HFFc6 (cell line): ENCODE measurements at regions not wholly inside any gene's neighbourhood (a gene's known extent, or its start where the extent isn't known, plus 50 kb on each side); places are given as distances from the start of the nearest gene placed in this dataset.

Experiments used
- DNase-seq: peaks from one replicate; pipeline ENCODE4 v3.0.0-alpha.2; 2018
- H3K27ac Mint-ChIP-seq: 2 replicates; pipeline ENCODE4 v1.8.0; 2020; ENCODE audit warnings: mild to moderate bottlenecking, mixed read lengths
- H3K27me3 Mint-ChIP-seq: 2 replicates; pipeline ENCODE4 v1.8.0; 2021; ENCODE audit warnings: mild to moderate bottlenecking, moderate library complexity, mixed read lengths; ENCODE audit not compliant: insufficient read depth
- H3K36me3 Mint-ChIP-seq: 2 replicates; pipeline ENCODE4 v1.8.0; 2021; ENCODE audit warnings: low read depth, mixed read lengths
- H3K4me1 Mint-ChIP-seq: 2 replicates; pipeline ENCODE4 v1.8.0; 2020; ENCODE audit warnings: low read depth, mixed read lengths
- H3K4me3 Mint-ChIP-seq: 2 replicates; pipeline ENCODE4 v1.8.0; 2020; ENCODE audit warnings: mild to moderate bottlenecking, moderate library complexity, mixed read lengths
- H3K9me3 Mint-ChIP-seq: 2 replicates; pipeline ENCODE4 v1.8.0; 2020; ENCODE audit warnings: mild to moderate bottlenecking, mixed read lengths
- TF ChIP-seq, protein P1 (sequence below): fragments of 200-600 bp; sonication (generic); IDR thresholded peaks from 2 replicates; pipeline ENCODE4 v1.5.0; 2021; ENCODE audit warnings: antibody characterized with exemption, mild to moderate bottlenecking

DNA sequence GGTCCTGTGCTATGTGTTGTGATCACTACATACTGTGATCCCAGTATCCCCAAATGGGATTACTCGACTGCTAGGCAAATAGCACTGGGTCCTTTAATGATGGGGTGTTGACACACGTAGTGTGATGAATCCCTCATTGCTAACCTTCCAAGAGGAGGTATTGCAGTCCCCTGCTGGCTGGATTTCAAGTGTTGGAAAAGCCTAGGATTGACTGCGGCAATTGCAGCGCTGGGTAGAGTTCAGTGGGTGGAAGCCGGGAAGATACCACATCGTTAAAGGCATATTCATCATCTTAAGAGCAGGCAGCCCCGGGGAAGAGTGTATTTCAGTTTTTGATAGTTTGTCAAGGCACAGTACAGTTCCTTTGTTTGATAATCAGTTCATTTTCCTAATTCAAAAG, 159.9 kb downstream of the TRIML1 start:
- Mint-ChIP-seq H3K27me3 (peaks cover 2% of the 10 kb centered on the region; the same call in 1 of the 2 replicates), H3K9me3 (peaks cover 28% of the 10 kb centered on the region; the same call in 1 of the 2 replicates), H3K36me3 (no peaks in the 10 kb centered on the region; the same call in 1 of the 2 replicates), H3K27ac (no peak overlapping the region; the same call in 1 of the 2 replicates), H3K4me1 (peaks cover 11% of the 10 kb centered on the region; the same call in 1 of the 2 replicates), H3K4me3 (no peak overlapping the region)
- DNase-seq = no peak
- TF ChIP-seq, protein P1, sequence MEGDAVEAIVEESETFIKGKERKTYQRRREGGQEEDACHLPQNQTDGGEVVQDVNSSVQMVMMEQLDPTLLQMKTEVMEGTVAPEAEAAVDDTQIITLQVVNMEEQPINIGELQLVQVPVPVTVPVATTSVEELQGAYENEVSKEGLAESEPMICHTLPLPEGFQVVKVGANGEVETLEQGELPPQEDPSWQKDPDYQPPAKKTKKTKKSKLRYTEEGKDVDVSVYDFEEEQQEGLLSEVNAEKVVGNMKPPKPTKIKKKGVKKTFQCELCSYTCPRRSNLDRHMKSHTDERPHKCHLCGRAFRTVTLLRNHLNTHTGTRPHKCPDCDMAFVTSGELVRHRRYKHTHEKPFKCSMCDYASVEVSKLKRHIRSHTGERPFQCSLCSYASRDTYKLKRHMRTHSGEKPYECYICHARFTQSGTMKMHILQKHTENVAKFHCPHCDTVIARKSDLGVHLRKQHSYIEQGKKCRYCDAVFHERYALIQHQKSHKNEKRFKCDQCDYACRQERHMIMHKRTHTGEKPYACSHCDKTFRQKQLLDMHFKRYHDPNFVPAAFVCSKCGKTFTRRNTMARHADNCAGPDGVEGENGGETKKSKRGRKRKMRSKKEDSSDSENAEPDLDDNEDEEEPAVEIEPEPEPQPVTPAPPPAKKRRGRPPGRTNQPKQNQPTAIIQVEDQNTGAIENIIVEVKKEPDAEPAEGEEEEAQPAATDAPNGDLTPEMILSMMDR = no peak

DNA sequence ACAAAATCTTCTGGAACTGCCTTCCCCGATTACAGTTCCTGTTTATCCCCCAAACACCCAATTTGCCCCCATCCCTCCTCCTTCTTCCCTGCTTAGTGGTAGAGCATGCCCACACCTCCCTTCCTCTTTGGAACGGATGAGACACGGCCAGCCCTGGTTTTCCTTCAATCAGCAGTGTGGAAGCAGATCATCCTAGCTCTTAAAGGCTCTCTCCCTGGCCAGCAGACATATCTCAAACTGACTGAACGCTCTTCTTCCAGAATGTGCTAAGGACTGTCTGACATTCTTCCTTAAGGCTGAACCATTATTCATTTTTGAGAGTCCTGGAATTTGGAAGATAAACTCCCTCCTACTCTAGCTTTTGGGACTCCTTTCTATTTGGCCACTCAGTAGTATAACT, 161.1 kb downstream of the TRIML1 start:
- Mint-ChIP-seq H3K9me3 (peaks cover 28% of the 10 kb centered on the region; the same call in 1 of the 2 replicates), H3K4me1 (peaks cover 11% of the 10 kb centered on the region; the same call in 1 of the 2 replicates), H3K4me3 (no peak overlapping the region), H3K36me3 (no peaks in the 10 kb centered on the region; the same call in 1 of the 2 replicates), H3K27me3 (peaks cover 2% of the 10 kb centered on the region; the same call in 1 of the 2 replicates), H3K27ac (no peak overlapping the region)
- TF ChIP-seq, protein P1 = no peak
- no peak for DNase-seq

DNA sequence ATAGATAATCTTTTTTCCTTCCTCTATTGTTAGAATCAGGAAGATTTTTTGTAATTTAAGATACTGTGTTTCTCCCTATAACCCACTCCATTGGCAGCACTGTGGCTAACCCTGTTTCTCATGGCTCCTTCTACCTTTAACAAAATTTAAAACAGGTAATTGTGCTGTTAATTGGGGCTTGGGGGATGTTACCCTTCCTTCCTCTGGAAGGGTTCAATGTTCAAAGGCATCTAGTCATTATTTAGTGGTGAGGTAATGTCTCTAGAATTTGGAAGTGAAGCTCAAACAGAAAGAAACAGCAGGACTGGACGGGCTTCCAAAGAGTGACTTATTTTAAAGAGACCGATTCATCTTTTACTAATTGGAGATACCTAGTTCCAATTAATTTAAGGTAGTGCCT, 166.4 kb downstream of the TRIML1 start:
- no peaks in the 10 kb centered on the region for H3K4me1 Mint-ChIP-seq
- no peak overlapping the region for H3K27ac Mint-ChIP-seq
- no peak for DNase-seq
- TF ChIP-seq, protein P1 = no peak
- no peaks in the 10 kb centered on the region for H3K36me3 Mint-ChIP-seq
- no peak overlapping the region for H3K4me3 Mint-ChIP-seq
- H3K27me3 Mint-ChIP-seq = no peaks in the 10 kb centered on the region
- H3K9me3 Mint-ChIP-seq = peaks cover 21% of the 10 kb centered on the region; the same call in 1 of the 2 replicates

DNA sequence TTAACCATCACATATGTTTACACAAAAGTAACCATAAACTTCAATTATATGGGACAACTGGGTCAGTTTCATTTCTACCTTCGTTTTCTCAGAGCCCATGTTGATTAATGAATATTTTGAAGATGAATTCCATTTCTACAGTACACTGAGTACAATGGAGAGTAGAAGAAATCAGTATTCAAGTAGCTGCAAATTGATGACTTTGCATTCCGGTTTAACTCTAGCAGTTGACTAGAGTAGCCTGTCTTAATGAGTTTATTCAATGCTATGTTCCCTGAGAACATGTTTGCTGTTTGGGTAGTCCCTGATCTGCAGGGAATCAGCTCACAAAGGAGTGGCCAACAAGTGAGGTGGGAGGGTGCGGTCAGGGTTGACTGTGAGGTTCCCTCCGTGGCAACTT, 168.3 kb downstream of the TRIML1 start:
- TF ChIP-seq, protein P1 = no peak
- no peaks in the 10 kb centered on the region for H3K4me1 Mint-ChIP-seq
- H3K36me3 Mint-ChIP-seq = no peaks in the 10 kb centered on the region
- H3K27me3 Mint-ChIP-seq = no peaks in the 10 kb centered on the region
- H3K27ac Mint-ChIP-seq = no peak overlapping the region
- no peak for DNase-seq
- peaks cover 5% of the 10 kb centered on the region; the same call in 1 of the 2 replicates for H3K9me3 Mint-ChIP-seq
- H3K4me3 Mint-ChIP-seq = no peak overlapping the region

DNA sequence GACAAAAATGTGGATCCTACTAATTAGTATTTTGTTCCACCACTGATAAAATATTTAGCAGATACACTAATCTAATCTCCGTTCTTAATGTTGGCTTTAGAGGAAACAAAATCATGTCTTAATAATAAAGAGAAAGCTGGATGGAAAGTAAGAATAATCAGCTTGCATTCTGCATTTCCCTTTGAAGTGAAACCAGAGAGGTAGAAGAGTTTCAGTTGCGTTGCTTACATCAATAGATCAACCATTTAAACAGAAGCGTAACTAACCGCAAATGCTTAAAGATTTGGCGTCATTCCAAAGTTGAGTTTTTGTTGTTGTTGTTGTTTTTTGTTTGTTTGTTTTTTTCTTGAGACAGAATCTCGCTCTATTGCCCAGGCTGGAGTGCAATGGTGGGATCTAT, 168.9 kb downstream of the TRIML1 start:
- TF ChIP-seq, protein P1 = no peak
- H3K27ac Mint-ChIP-seq = no peak overlapping the region
- H3K4me3 Mint-ChIP-seq = no peak overlapping the region
- H3K36me3 Mint-ChIP-seq = no peaks in the 10 kb centered on the region
- H3K27me3 Mint-ChIP-seq = no peaks in the 10 kb centered on the region
- peaks cover 5% of the 10 kb centered on the region; the same call in 1 of the 2 replicates for H3K9me3 Mint-ChIP-seq
- no peaks in the 10 kb centered on the region for H3K4me1 Mint-ChIP-seq
- DNase-seq = no peak

DNA sequence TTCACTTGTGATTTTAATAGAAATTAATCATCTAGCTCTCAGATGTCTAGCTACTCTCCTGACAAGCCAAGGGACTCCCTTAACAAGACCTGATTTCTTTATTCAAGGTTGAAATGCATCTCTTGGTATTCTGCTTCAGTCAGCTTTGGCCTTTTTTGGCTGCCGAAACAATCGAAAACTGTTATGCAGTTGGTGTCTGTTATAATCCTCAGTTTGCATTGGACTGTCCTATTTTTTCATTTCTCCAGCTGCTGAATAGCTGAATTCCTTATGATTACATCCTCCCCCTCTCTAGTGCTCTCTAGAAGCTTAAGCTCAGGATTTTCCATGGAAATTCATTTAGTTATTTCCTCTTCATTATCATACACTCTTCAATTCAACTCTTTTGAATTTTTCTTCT, 177.2 kb downstream of the TRIML1 start:
- Mint-ChIP-seq H3K9me3 (peaks cover 19% of the 10 kb centered on the region), H3K4me3 (no peak overlapping the region), H3K36me3 (no peaks in the 10 kb centered on the region), H3K4me1 (no peaks in the 10 kb centered on the region), H3K27ac (no peak overlapping the region), H3K27me3 (no peaks in the 10 kb centered on the region; the same call in 1 of the 2 replicates)
- TF ChIP-seq, protein P1 = no peak
- DNase-seq = no peak
